T-helper 17 cell (primary cell): ENCODE measurements at regions not wholly inside any gene's neighbourhood (a gene's known extent, or its start where the extent isn't known, plus 50 kb on each side); places are given as distances from the start of the nearest gene placed in this dataset.

ENCODE experiments used
- ATAC-seq: fragments of 150-1000 bp; cut with Tn5 transposase; 2 replicates; pipeline ENCODE4 v1.10.0; 2021; ENCODE audit warnings: mild to moderate bottlenecking, moderate library complexity
- DNase-seq, 3 donors: peaks; one replicate each; pipeline versions ENCODE4 v3.0.0 to v3.0.0-alpha.2; 2020 to 2021
- H3K9me3 ChIP-seq: one replicate; pipeline ENCODE4 v1.7.0; 2013; ENCODE audit warnings: low read length, mild to moderate bottlenecking; ENCODE audit not compliant: control insufficient read depth, poor library complexity, severe bottlenecking
- H3K27ac Mint-ChIP-seq: one replicate; pipeline ENCODE4 v1.8.0; 2022; ENCODE audit warnings: mild to moderate bottlenecking, moderate library complexity, mixed read lengths
- H3K27me3 Mint-ChIP-seq: one replicate; pipeline ENCODE4 v1.8.0; 2022; ENCODE audit warnings: mixed read lengths
- H3K36me3 Mint-ChIP-seq: one replicate; pipeline ENCODE4 v1.8.0; 2022; ENCODE audit warnings: low read depth, mixed read lengths
- H3K4me1 Mint-ChIP-seq: one replicate; pipeline ENCODE4 v1.8.0; 2022; ENCODE audit warnings: mild to moderate bottlenecking, mixed read lengths
- H3K4me3 Mint-ChIP-seq: one replicate; pipeline ENCODE4 v1.8.0; 2022; ENCODE audit warnings: mild to moderate bottlenecking, moderate library complexity, mixed read lengths

- Mint-ChIP-seq H3K27ac (no peak overlapping the region), H3K27me3 (peaks cover 46% of the 10 kb centered on the region), H3K4me1 (no peaks in the 10 kb centered on the region), H3K36me3 (no peaks in the 10 kb centered on the region), H3K4me3 (no peak overlapping the region)
- H3K9me3 ChIP-seq = no peaks in the 10 kb centered on the region
- DNase-seq (no peak), ATAC-seq (no peak)
Observed at GRCh38 chr14:58697930-58698642, 60.3 kb downstream of the DACT1 start.

GRCh38 chr14:58699681-58700205 is 62.0 kb downstream of the DACT1 start:
- Mint-ChIP-seq H3K4me3 (no peak overlapping the region), H3K27ac (no peak overlapping the region), H3K36me3 (no peaks in the 10 kb centered on the region), H3K4me1 (no peaks in the 10 kb centered on the region), H3K27me3 (peaks cover 48% of the 10 kb centered on the region)
- DNase-seq (no peak), ATAC-seq (no peak)
- no peaks in the 10 kb centered on the region for H3K9me3 ChIP-seq

DNA sequence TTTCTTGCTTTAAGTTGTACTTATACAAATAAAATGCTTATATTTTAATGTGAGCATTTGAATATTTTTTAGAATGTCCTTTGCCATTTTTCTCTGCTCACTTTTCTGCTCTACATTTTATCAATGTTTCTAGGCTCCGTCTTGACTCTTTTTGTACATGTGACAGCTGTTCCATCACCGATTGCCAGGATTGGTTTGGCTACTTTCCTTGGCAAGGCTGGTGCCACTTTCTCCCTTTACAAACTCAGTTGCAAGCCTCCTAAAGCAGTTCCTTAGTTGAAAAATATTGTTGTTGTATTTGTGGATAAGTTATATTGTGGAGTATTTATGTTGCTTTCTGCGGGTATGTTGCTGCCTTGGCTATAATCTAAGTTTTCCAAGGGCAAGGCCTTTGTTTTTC is 63.4 kb downstream of the DACT1 start:
- Mint-ChIP-seq H3K27ac (no peak overlapping the region), H3K27me3 (peaks cover 44% of the 10 kb centered on the region), H3K4me1 (no peaks in the 10 kb centered on the region), H3K36me3 (no peaks in the 10 kb centered on the region), H3K4me3 (no peak overlapping the region)
- ATAC-seq (no peak), DNase-seq (no peak)
- H3K9me3 ChIP-seq = no peaks in the 10 kb centered on the region

DNA sequence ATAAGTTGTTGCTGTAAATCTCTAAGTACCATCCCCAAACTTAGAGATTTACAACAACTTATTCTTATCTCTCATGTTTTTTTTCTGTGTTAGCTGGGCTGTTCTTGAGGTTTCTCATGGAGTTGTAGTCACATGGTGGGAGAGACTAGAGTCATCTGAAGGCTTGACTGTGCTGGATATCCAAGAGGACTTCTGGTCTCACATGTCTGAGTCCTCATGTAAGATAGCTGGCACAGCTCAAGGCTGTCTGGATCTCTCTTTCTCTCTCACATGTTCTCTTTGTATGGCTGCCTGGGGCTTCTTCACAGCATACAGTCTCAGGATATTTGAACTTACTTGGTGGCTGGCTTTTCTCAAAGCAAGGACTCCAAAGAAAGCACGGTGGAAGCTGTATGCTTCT is 63.8 kb downstream of the DACT1 start:
- H3K4me1 Mint-ChIP-seq = no peaks in the 10 kb centered on the region
- no peaks in the 10 kb centered on the region for H3K9me3 ChIP-seq
- DNase-seq (no peak), ATAC-seq (no peak)
- no peak overlapping the region for H3K27ac Mint-ChIP-seq
- H3K27me3 Mint-ChIP-seq = peaks cover 44% of the 10 kb centered on the region
- H3K4me3 Mint-ChIP-seq = no peak overlapping the region
- no peaks in the 10 kb centered on the region for H3K36me3 Mint-ChIP-seq

- no peak for DNase-seq
- H3K27me3 Mint-ChIP-seq = peaks cover 44% of the 10 kb centered on the region
- ATAC-seq = no peak
- no peaks in the 10 kb centered on the region for H3K36me3 Mint-ChIP-seq
- no peaks in the 10 kb centered on the region for H3K4me1 Mint-ChIP-seq
- H3K4me3 Mint-ChIP-seq = no peak overlapping the region
- H3K9me3 ChIP-seq = no peaks in the 10 kb centered on the region
- no peak overlapping the region for H3K27ac Mint-ChIP-seq
Observed at GRCh38 chr14:58702441-58703160, 64.8 kb downstream of the DACT1 start.

DNA sequence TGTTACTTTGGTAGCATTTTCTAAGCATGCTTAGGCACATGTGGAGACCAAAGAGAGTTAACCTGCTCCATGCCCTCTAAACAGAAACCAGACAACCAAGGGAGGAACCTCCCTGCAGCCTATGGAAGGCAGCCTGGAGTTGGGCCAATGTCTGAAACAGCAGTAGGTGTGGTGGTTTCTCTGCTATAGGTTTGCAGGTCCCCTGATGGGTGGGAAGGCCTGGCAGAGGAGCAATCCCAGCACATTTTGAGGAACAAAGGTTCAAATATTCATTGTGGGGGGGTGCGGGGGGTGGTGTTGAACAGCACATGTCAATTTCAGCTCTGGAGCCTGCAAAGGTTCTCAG is 65.4 kb downstream of the DACT1 start:
- Mint-ChIP-seq H3K27me3 (peaks cover 45% of the 10 kb centered on the region), H3K27ac (no peak overlapping the region), H3K4me3 (no peak overlapping the region), H3K4me1 (no peaks in the 10 kb centered on the region), H3K36me3 (no peaks in the 10 kb centered on the region)
- no peak for ATAC-seq
- no peak for DNase-seq
- H3K9me3 ChIP-seq = no peaks in the 10 kb centered on the region

DNA sequence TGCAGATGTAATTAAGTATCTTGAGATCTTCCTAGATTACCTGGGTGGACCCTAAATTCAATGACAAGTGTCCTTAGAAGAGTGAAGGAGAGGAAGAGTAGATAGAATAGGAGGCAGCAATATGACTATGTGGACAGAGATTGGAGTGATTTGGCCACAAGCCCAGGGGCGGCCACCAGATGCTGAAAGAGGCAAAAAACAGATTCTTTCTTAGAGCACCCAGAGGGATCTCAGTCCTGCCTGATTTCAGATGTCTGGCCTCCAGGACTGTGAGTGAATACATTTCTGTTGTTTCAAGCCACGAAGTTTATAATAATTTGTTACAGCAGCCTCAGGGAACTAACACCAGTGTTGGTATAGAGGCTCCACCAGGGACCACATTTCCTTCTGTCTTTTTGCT is 67.3 kb downstream of the DACT1 start:
- H3K36me3 Mint-ChIP-seq = no peaks in the 10 kb centered on the region
- H3K9me3 ChIP-seq = no peaks in the 10 kb centered on the region

DNA sequence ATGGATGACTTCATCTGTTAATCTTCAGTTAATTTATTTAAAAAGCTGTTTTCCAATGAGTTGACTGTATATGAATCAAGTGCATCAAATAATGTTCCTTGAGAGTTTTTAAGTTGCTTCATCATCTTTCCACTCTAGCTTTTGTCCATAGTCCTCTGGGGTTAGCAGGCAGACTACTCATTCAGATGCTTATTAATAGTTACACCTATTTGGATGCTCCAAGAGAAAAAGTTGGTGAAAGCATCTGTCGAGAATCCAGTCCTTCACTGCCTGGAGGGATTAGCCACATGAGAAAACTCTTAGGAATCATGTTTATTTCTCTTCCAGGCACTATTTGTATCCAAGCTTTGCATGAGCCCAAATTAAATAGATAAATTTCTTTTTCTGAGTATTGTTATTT is 70.2 kb downstream of the DACT1 start:
- no peak overlapping the region for H3K27ac Mint-ChIP-seq
- peaks cover 32% of the 10 kb centered on the region for H3K27me3 Mint-ChIP-seq
- H3K4me3 Mint-ChIP-seq = no peak overlapping the region
- H3K36me3 Mint-ChIP-seq = no peaks in the 10 kb centered on the region
- DNase-seq = no peak
- H3K9me3 ChIP-seq = no peaks in the 10 kb centered on the region
- ATAC-seq = no peak
- H3K4me1 Mint-ChIP-seq = peaks cover 2% of the 10 kb centered on the region

More for the DNA sequence above, 67.3 kb downstream of the DACT1 start:
- H3K4me1 Mint-ChIP-seq = peaks cover under 1% of the 10 kb centered on the region
- no peak for DNase-seq
- H3K27me3 Mint-ChIP-seq = peaks cover 45% of the 10 kb centered on the region
- no peak overlapping the region for H3K27ac Mint-ChIP-seq
- H3K4me3 Mint-ChIP-seq = no peak overlapping the region
- no peak for ATAC-seq

GRCh38 chr14:58709949-58710348 is 72.2 kb downstream of the DACT1 start:
- no peak for DNase-seq
- Mint-ChIP-seq H3K27me3 (peaks cover 24% of the 10 kb centered on the region), H3K4me1 (peaks cover 2% of the 10 kb centered on the region), H3K36me3 (no peaks in the 10 kb centered on the region), H3K27ac (no peak overlapping the region), H3K4me3 (no peak overlapping the region)
- H3K9me3 ChIP-seq = no peaks in the 10 kb centered on the region
- ATAC-seq = no peak

GRCh38 chr14:58711382-58711781 is 73.6 kb downstream of the DACT1 start:
- no peaks in the 10 kb centered on the region for H3K36me3 Mint-ChIP-seq
- no peak for DNase-seq
- H3K27me3 Mint-ChIP-seq = peaks cover 23% of the 10 kb centered on the region
- H3K9me3 ChIP-seq = no peaks in the 10 kb centered on the region
- no peak overlapping the region for H3K27ac Mint-ChIP-seq
- H3K4me3 Mint-ChIP-seq = no peak overlapping the region
- ATAC-seq = no peak
- H3K4me1 Mint-ChIP-seq = peaks cover 2% of the 10 kb centered on the region

GRCh38 chr14:58712357-58712756 is 74.6 kb downstream of the DACT1 start:
- DNase-seq (no peak), ATAC-seq (no peak)
- Mint-ChIP-seq H3K36me3 (no peaks in the 10 kb centered on the region), H3K27ac (no peak overlapping the region), H3K27me3 (peaks cover 29% of the 10 kb centered on the region), H3K4me1 (peaks cover 2% of the 10 kb centered on the region), H3K4me3 (no peak overlapping the region)
- no peaks in the 10 kb centered on the region for H3K9me3 ChIP-seq

GRCh38 chr14:58713677-58714076 is 75.9 kb downstream of the DACT1 start:
- peaks cover 2% of the 10 kb centered on the region for H3K4me1 Mint-ChIP-seq
- DNase-seq (no peak), ATAC-seq (no peak)
- peaks cover 28% of the 10 kb centered on the region for H3K27me3 Mint-ChIP-seq
- no peak overlapping the region for H3K27ac Mint-ChIP-seq
- no peaks in the 10 kb centered on the region for H3K9me3 ChIP-seq
- H3K36me3 Mint-ChIP-seq = no peaks in the 10 kb centered on the region
- no peak overlapping the region for H3K4me3 Mint-ChIP-seq

GRCh38 chr14:58716706-58717105 is 78.9 kb downstream of the DACT1 start:
- no peak for DNase-seq
- no peaks in the 10 kb centered on the region for H3K9me3 ChIP-seq
- Mint-ChIP-seq H3K4me3 (no peak overlapping the region), H3K27me3 (peaks cover 11% of the 10 kb centered on the region), H3K4me1 (no peaks in the 10 kb centered on the region), H3K27ac (no peak overlapping the region), H3K36me3 (no peaks in the 10 kb centered on the region)
- no peak for ATAC-seq

GRCh38 chr14:58717211-58717610 is 79.4 kb downstream of the DACT1 start:
- H3K36me3 Mint-ChIP-seq = no peaks in the 10 kb centered on the region
- no peak overlapping the region for H3K4me3 Mint-ChIP-seq
- no peak overlapping the region for H3K27ac Mint-ChIP-seq

More at GRCh38 chr14:58717211-58717610, 79.4 kb downstream of the DACT1 start:
- no peak for ATAC-seq
- DNase-seq = no peak
- peaks cover 11% of the 10 kb centered on the region for H3K27me3 Mint-ChIP-seq
- H3K9me3 ChIP-seq = no peaks in the 10 kb centered on the region
- H3K4me1 Mint-ChIP-seq = no peaks in the 10 kb centered on the region
